Panc1 (cell line): ENCODE measurements at regions not wholly inside any gene's neighbourhood (a gene's known extent, or its start where the extent isn't known, plus 50 kb on each side); places are given as distances from the start of the nearest gene placed in this dataset.

Experiments
- ATAC-seq: fragments of 200-7000 bp; cut with Tn5 transposase; 2 replicates; pipeline ENCODE4 v1.9.1; 2020; ENCODE audit warnings: mild to moderate bottlenecking, moderate library complexity
- BruUV-seq: library from RNA; stranded (reverse); fragments of 400-500 nt; replicated peaks from 2 replicates; lab custom pipeline; 2021; lab: Mats Ljungman, UMichigan
- CTCF ChIA-PET: fragments of 300-600 bp; sonication (Branson Sonifier 250); formaldehyde crosslinking; loops from one replicate; lab custom pipeline; 2022; ENCODE audit warnings: antibody characterized with exemption; lab: Charles Lee
- POLR2A ChIA-PET: fragments of 300-600 bp; sonication (Branson Sonifier 250); formaldehyde crosslinking; loops from one replicate; lab custom pipeline; 2022; ENCODE audit warnings: antibody characterized with exemption; lab: Charles Lee
- DNase-seq: peaks from one replicate; pipeline ENCODE4 v3.0.0-alpha.2; 2010; ENCODE audit warnings: low read depth, low spot score
- H3K27ac ChIP-seq: 2 replicates; pipeline ENCODE4 v1.5.1; 2011; ENCODE audit warnings: mild to moderate bottlenecking, low read length, inconsistent platforms
- H3K27me3 ChIP-seq: fragments of 200-500 bp; sonication (Bioruptor generic); 2 replicates; pipeline ENCODE4 v1.6.0; 2014; ENCODE audit warnings: low read length, inconsistent platforms; ENCODE audit not compliant: control insufficient read depth, insufficient read depth
- H3K36me3 ChIP-seq: fragments of 200-500 bp; sonication (Bioruptor generic); 2 replicates; pipeline ENCODE4 v1.5.1; 2014; ENCODE audit warnings: inconsistent platforms, mild to moderate bottlenecking, low read length, moderate library complexity; ENCODE audit not compliant: control insufficient read depth, insufficient read depth
- H3K4me1 ChIP-seq: 2 replicates; pipeline ENCODE4 v1.5.1; 2011; ENCODE audit warnings: inconsistent platforms, mild to moderate bottlenecking, low read length, moderate library complexity; ENCODE audit not compliant: control insufficient read depth, insufficient read depth
- H3K4me3 ChIP-seq, 2 experiments: 2 replicates each; pipeline ENCODE4 v1.5.1; 2011 to 2012; ENCODE audit warnings: low read depth in 2 of 2, low read length in 2 of 2, mild to moderate bottlenecking in 2 of 2, inconsistent platforms in 1 of 2, moderate library complexity in 1 of 2
- H3K9me3 ChIP-seq: fragments of 200-500 bp; sonication (Bioruptor generic); 2 replicates; pipeline ENCODE4 v1.5.1; 2014; ENCODE audit warnings: low read depth, mild to moderate bottlenecking, inconsistent platforms, low read length, moderate library complexity; ENCODE audit not compliant: control insufficient read depth, insufficient read depth
- POLR2AphosphoS5 ChIP-seq: IDR thresholded peaks from 2 replicates; pipeline ENCODE4 v1.6.1; 2012; ENCODE audit warnings: mild to moderate bottlenecking, low read depth, low read length, moderate library complexity
- SIN3A ChIP-seq: IDR thresholded peaks from 2 replicates; pipeline ENCODE4 v1.6.1; 2012; ENCODE audit warnings: low read depth, mild to moderate bottlenecking, low read length, moderate library complexity, borderline replicate concordance; ENCODE audit not compliant: insufficient read depth
- TCF7L2 ChIP-seq: IDR thresholded peaks from 2 replicates; pipeline ENCODE4 v1.6.1; 2011; ENCODE audit warnings: mild to moderate bottlenecking, low read depth, low read length, inconsistent platforms
- in situ Hi-C: cut with HindIII; loops from 2 replicates; pipeline ENCODE4 v1.10.0; 2016; ENCODE audit warnings: low sequenced_read_pairs, low pct_unique_long_range_greater_than_20kb
- intact Hi-C: fragments of 100-400 bp; cut with micrococcal nuclease; formaldehyde crosslinking; loops from one replicate; pipeline ENCODE4 v1.10.0; 2022; ENCODE audit not compliant: unreplicated experiment
- TF ChIP-seq, protein P1 (sequence below), 2 experiments: IDR thresholded peaks; 2 replicates each; pipeline ENCODE4 v1.6.1; 2011 to 2012; ENCODE audit warnings: low read depth in 2 of 2, control low read depth in 1 of 2, low read length in 1 of 2, mild to moderate bottlenecking in 1 of 2, moderate library complexity in 1 of 2; ENCODE audit not compliant: insufficient read depth in 1 of 2
- TF ChIP-seq, protein P2 (sequence below): fragments of 450-650 bp; IDR thresholded peaks from 2 replicates; pipeline ENCODE4 v1.5.1; 2017; ENCODE audit warnings: mild to moderate bottlenecking

DNA sequence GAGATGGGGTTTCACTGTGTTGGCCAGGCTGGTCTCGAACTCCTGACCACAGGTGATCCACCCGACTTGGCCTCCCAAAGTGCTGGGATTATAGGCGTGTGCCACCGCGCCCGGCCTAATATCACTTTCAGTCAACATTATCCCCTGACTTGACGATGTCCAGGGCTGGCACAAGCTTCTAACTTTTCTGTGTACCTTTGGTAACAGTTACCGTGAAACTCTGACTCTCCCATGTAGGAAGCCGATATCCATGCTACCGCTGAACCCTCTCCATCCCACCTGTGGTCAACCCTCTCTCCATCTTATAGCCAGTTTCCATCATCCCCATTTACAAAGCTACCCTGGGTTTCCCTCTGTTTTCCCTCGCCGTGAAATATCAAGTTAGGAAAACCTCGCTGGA, 77.5 kb downstream of the CRLF2 start:
- in situ Hi-C loops, result no loop called here
- Histone ChIP-seq H3K27ac (no peak overlapping the region), H3K9me3 (no peaks in the 10 kb centered on the region), H3K4me3 (no peak overlapping the region), H3K36me3 (no peaks in the 10 kb centered on the region), H3K4me1 (no peaks in the 10 kb centered on the region), H3K27me3 (no peaks in the 10 kb centered on the region)
- DNase-seq, result no peak
- ChIA-PET POLR2A (no interaction called here), CTCF (no interaction called here)
- intact Hi-C loops, result no loop called here
- no TSS peak for BruUV-seq
- ATAC-seq, result no peak
- TF ChIP-seq, protein P1, sequence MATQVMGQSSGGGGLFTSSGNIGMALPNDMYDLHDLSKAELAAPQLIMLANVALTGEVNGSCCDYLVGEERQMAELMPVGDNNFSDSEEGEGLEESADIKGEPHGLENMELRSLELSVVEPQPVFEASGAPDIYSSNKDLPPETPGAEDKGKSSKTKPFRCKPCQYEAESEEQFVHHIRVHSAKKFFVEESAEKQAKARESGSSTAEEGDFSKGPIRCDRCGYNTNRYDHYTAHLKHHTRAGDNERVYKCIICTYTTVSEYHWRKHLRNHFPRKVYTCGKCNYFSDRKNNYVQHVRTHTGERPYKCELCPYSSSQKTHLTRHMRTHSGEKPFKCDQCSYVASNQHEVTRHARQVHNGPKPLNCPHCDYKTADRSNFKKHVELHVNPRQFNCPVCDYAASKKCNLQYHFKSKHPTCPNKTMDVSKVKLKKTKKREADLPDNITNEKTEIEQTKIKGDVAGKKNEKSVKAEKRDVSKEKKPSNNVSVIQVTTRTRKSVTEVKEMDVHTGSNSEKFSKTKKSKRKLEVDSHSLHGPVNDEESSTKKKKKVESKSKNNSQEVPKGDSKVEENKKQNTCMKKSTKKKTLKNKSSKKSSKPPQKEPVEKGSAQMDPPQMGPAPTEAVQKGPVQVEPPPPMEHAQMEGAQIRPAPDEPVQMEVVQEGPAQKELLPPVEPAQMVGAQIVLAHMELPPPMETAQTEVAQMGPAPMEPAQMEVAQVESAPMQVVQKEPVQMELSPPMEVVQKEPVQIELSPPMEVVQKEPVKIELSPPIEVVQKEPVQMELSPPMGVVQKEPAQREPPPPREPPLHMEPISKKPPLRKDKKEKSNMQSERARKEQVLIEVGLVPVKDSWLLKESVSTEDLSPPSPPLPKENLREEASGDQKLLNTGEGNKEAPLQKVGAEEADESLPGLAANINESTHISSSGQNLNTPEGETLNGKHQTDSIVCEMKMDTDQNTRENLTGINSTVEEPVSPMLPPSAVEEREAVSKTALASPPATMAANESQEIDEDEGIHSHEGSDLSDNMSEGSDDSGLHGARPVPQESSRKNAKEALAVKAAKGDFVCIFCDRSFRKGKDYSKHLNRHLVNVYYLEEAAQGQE (IDR thresholded peaks at IDR 0.05; ENCODE audit: insufficient read depth in 1 of 2, low read depth in 2 of 2, low read length in 1 of 2), result no peak
- no peak for TF ChIP-seq TCF7L2
- no peak for TF ChIP-seq POLR2AphosphoS5
- TF ChIP-seq, protein P2, sequence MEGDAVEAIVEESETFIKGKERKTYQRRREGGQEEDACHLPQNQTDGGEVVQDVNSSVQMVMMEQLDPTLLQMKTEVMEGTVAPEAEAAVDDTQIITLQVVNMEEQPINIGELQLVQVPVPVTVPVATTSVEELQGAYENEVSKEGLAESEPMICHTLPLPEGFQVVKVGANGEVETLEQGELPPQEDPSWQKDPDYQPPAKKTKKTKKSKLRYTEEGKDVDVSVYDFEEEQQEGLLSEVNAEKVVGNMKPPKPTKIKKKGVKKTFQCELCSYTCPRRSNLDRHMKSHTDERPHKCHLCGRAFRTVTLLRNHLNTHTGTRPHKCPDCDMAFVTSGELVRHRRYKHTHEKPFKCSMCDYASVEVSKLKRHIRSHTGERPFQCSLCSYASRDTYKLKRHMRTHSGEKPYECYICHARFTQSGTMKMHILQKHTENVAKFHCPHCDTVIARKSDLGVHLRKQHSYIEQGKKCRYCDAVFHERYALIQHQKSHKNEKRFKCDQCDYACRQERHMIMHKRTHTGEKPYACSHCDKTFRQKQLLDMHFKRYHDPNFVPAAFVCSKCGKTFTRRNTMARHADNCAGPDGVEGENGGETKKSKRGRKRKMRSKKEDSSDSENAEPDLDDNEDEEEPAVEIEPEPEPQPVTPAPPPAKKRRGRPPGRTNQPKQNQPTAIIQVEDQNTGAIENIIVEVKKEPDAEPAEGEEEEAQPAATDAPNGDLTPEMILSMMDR, result no peak
- no peak for TF ChIP-seq SIN3A

DNA sequence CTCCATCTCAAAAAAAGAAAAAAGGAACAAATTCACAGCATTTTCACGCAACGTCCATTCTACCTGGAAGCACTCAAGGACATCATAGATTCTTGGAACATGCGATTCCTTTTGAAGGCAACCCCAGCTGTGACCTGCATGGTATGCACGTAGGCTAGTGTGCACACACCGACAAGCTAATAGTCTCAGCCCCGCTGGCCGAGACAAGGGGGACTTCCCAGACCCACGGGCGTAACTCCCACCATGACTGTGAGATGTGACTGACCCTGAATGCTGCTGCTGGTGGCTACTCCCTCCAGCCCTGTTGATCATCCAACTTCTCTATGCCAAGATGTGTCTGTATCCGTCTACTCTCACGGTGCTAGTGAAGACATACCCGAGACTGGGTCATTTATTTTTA, 78.3 kb downstream of the CRLF2 start:
- Histone ChIP-seq H3K4me1 (no peaks in the 10 kb centered on the region), H3K4me3 (no peak overlapping the region), H3K9me3 (no peaks in the 10 kb centered on the region), H3K36me3 (no peaks in the 10 kb centered on the region), H3K27me3 (no peaks in the 10 kb centered on the region), H3K27ac (no peak overlapping the region)
- DNase-seq (no peak), ATAC-seq (no peak)
- intact Hi-C loops (no loop called here), in situ Hi-C loops (no loop called here)
- TF ChIP-seq POLR2AphosphoS5 (no peak), TCF7L2 (no peak), SIN3A (no peak)
- TF ChIP-seq, protein P2, result no peak
- TF ChIP-seq, protein P1 (IDR thresholded peaks at IDR 0.05; ENCODE audit: insufficient read depth in 1 of 2, low read depth in 2 of 2, low read length in 1 of 2), result no peak
- ChIA-PET POLR2A (no interaction called here), CTCF (no interaction called here)
- BruUV-seq, result no TSS peak
